Transverse colon (tissue), 4 donors: ENCODE measurements at regions not wholly inside any gene's neighbourhood (a gene's known extent, or its start where the extent isn't known, plus 50 kb on each side); places are given as distances from the start of the nearest gene placed in this dataset.

Source experiments
- DNase-seq: peaks from one replicate; pipeline ENCODE4 v3.0.0-alpha.2; 2019
- H3K27ac ChIP-seq, 4 donors: fragments of 200-600 bp; sonication (generic); 2 replicates each; pipeline ENCODE4 v1.5.1; 2016 to 2018; ENCODE audit warnings: inconsistent platforms in 4 of 4
- H3K27me3 ChIP-seq: fragments of 200-600 bp; sonication (generic); 2 replicates; pipeline ENCODE4 v1.5.1; 2017; ENCODE audit warnings: inconsistent platforms
- H3K36me3 ChIP-seq, 4 donors: fragments of 200-600 bp; sonication (generic); 2 replicates each; pipeline ENCODE4 v1.5.1; 2017 to 2019; ENCODE audit warnings: inconsistent platforms in 4 of 4
- H3K4me1 ChIP-seq, 4 donors: fragments of 200-600 bp; sonication (generic); 2 replicates each; pipeline ENCODE4 v1.5.1; 2017 to 2020; ENCODE audit warnings: inconsistent platforms in 4 of 4
- H3K4me3 ChIP-seq, 4 donors: fragments of 200-600 bp; sonication (generic); 1 replicate in 1 of 4; 2 replicates in 3 of 4; pipeline versions ENCODE4 v1.5.1 to v1.6.1; 2017 to 2019; ENCODE audit warnings: inconsistent platforms in 4 of 4
- H3K9me3 ChIP-seq, 2 donors: fragments of 200-600 bp; sonication (generic); 2 replicates each; pipeline ENCODE4 v1.5.1; 2017 to 2019; ENCODE audit warnings: inconsistent platforms in 2 of 2
- CTCF ChIP-seq, 5 experiments: fragments of 200-600 bp in 3 of 5; fragments of 450-650 bp in 2 of 5; sonication (generic) in 3 of 5; IDR thresholded peaks; 1 replicate in 2 of 5; 2 replicates in 3 of 5; pipeline ENCODE4 v1.5.1; 2016 to 2017; ENCODE audit warnings: antibody characterized with exemption in 5 of 5, inconsistent platforms in 3 of 5, mild to moderate bottlenecking in 2 of 5, moderate library complexity in 1 of 5
- EP300 ChIP-seq: sonication (generic); formaldehyde crosslinking; IDR thresholded peaks from one replicate; pipeline ENCODE4 v1.6.1; 2017; ENCODE audit warnings: antibody characterized with exemption, low read depth
- POLR2A ChIP-seq: fragments of 450-650 bp; IDR thresholded peaks from one replicate; pipeline ENCODE4 v1.6.1; 2016; ENCODE audit warnings: antibody characterized with exemption, mild to moderate bottlenecking, moderate library complexity
- POLR2AphosphoS5 ChIP-seq, 3 donors: sonication (generic); formaldehyde crosslinking; IDR thresholded peaks; one replicate each; pipeline ENCODE4 v1.6.1; 2016; ENCODE audit warnings: antibody characterized with exemption in 3 of 3
- WGBS, 2 donors: methylation state at CpG; one replicate each; pipeline ENCODE4 v1.1.5; 2018; ENCODE audit warnings: low coverage in 1 of 2; 5-methylcytosine and 5-hydroxymethylcytosine counted together
- in situ Hi-C, 4 donors: fragments of 200-750 bp; cut with MboI; loops; one replicate each; pipeline versions ENCODE4 v1.15.0 to v1.15.1; 2017; ENCODE audit warnings: low sequenced_read_pairs in 3 of 4, low pct_ligation_motif_present in 1 of 4, low pct_unique_long_range_greater_than_20kb in 1 of 4
- intact Hi-C: fragments of 100-400 bp; cut with DNase I; formaldehyde crosslinking; loops from one replicate; pipeline ENCODE4 v1.15.1; 2023; ENCODE audit warnings: low total_unique reads

- in situ Hi-C loops: no loop called here
- DNase-seq: no peak
- Histone ChIP-seq H3K36me3 (no peaks in the 10 kb centered on the region), H3K27ac (no peak overlapping the region), H3K9me3 (no peaks in the 10 kb centered on the region), H3K27me3 (no peaks in the 10 kb centered on the region), H3K4me1 (no peaks in the 10 kb centered on the region), H3K4me3 (no peak overlapping the region)
- 71 to 77% methylated on average over 2 of the region's 2 CpGs for WGBS, 2 donors
- intact Hi-C loops: no loop called here
- TF ChIP-seq POLR2A: no peak
- TF ChIP-seq CTCF (IDR thresholded peaks at IDR 0.05): no peak
- TF ChIP-seq POLR2AphosphoS5 (IDR thresholded peaks at IDR 0.05): no peak
- TF ChIP-seq EP300: no peak
Observed at GRCh38 chr13:63629591-63629990, 2213.9 kb upstream of the PCDH20 start.

DNA sequence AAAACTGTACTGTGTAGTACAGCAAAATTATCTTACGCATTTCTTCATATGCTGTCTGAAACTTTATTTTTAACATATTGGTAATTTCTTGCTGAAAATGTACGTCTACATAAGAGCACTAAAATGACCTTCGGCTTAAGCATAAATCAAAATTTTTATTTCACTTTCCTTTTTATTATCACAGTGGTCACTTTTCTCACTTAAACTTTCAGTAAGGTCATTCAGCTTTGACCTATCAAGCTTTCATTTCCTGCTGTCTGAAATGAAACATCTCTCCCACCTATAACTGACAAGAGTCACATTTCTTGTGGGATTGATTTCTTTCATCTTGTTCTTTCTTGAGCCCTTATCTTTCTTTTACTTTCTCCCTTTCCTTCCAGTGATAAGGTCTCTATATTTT is 2212.7 kb upstream of the PCDH20 start:
- intact Hi-C loops (no loop called here), in situ Hi-C loops (no loop called here)
- no peak for TF ChIP-seq CTCF (IDR thresholded peaks at IDR 0.05)
- no peak for TF ChIP-seq POLR2AphosphoS5 (IDR thresholded peaks at IDR 0.05)
- no peak for TF ChIP-seq EP300
- TF ChIP-seq POLR2A: no peak
- Histone ChIP-seq H3K4me1 (no peaks in the 10 kb centered on the region), H3K4me3 (no peak overlapping the region), H3K27me3 (no peaks in the 10 kb centered on the region), H3K9me3 (no peaks in the 10 kb centered on the region), H3K27ac (no peak overlapping the region), H3K36me3 (no peaks in the 10 kb centered on the region)
- 72 to 75% methylated on average over 3 of the region's 3 CpGs for WGBS, 2 donors
- no peak for DNase-seq

- DNase-seq: no peak
Observed at GRCh38 chr13:63625869-63626268, 2210.2 kb upstream of the PCDH20 start.

GRCh38 chr13:63614874-63615612 is 2199.4 kb upstream of the PCDH20 start:
- DNase-seq: no peak
- Histone ChIP-seq H3K27ac (no peak overlapping the region), H3K27me3 (no peaks in the 10 kb centered on the region), H3K4me1 (no peaks in the 10 kb centered on the region), H3K9me3 (no peaks in the 10 kb centered on the region), H3K4me3 (no peak overlapping the region), H3K36me3 (no peaks in the 10 kb centered on the region)
- 66 to 68% methylated on average over 4 to 5 of the region's 5 CpGs for WGBS, 2 donors
- intact Hi-C loops: no loop called here
- in situ Hi-C loops: no loop called here
- TF ChIP-seq POLR2AphosphoS5 (IDR thresholded peaks at IDR 0.05) (no peak), EP300 (no peak), POLR2A (no peak), CTCF (IDR thresholded peaks at IDR 0.05) (no peak)

More at GRCh38 chr13:63625869-63626268, 2210.2 kb upstream of the PCDH20 start:
- Histone ChIP-seq H3K36me3 (no peaks in the 10 kb centered on the region), H3K27me3 (no peaks in the 10 kb centered on the region), H3K4me3 (no peak overlapping the region), H3K4me1 (no peaks in the 10 kb centered on the region), H3K27ac (no peak overlapping the region), H3K9me3 (no peaks in the 10 kb centered on the region)
- TF ChIP-seq POLR2AphosphoS5 (IDR thresholded peaks at IDR 0.05) (no peak), CTCF (IDR thresholded peaks at IDR 0.05) (no peak), POLR2A (no peak), EP300 (no peak)
- in situ Hi-C loops (no loop called here), intact Hi-C loops (no loop called here)
- WGBS, 2 donors: 82% methylated on average over 1 of the region's 1 CpG; no CpG with 5 or more reads in 1 of the 2 donors
